ENCODE measurements at regions not wholly inside any gene's neighbourhood (a gene's known extent, or its start where the extent isn't known, plus 50 kb on each side); places are given as distances from the start of the nearest gene placed in this dataset.

- BruUV-seq (replicated peaks) = no TSS peak
- Histone ChIP-seq H3K9me3 (replicated peaks; ENCODE audit: control insufficient read depth, insufficient read depth, low read depth, low read length) (no peaks in the 10 kb centered on the region), H3K4me3 (no peak overlapping the region), H3K27ac (ENCODE audit: extremely low read depth, low read depth, low read length) (no peak overlapping the region), H3K36me3 (ENCODE audit: control insufficient read depth, insufficient read depth, low read length) (no peaks in the 10 kb centered on the region), H3K4me2 (ENCODE audit: insufficient read depth, low read length) (no peak overlapping the region), H3K9me1 (ENCODE audit: control insufficient read depth, insufficient read depth, low read length) (no peaks in the 10 kb centered on the region), H4K20me1 (replicated peaks; ENCODE audit: control insufficient read depth, insufficient read depth, low read length) (no peaks in the 10 kb centered on the region), H2AFZ (ENCODE audit: low read depth, low read length) (no peak overlapping the region), H3K9ac (ENCODE audit: insufficient read depth in 1 of 2, low read depth in 2 of 2, low read length in 2 of 2) (no peak overlapping the region), H3K27me3 (ENCODE audit: control insufficient read depth in 2 of 2, insufficient read depth in 2 of 2, low read length in 2 of 2) (peaks cover 0 to 15% of the 10 kb centered on the region in 2 experiments; a peak in 2 of 5 replicates), H3K79me2 (ENCODE audit: control insufficient read depth, insufficient read depth, low read length) (no peaks in the 10 kb centered on the region), H3K4me1 (replicated peaks in 1 of 2; ENCODE audit: control insufficient read depth in 2 of 2, insufficient read depth in 2 of 2, low read length in 2 of 2) (peaks cover 0 to 8% of the 10 kb centered on the region in 2 experiments; a peak in 2 of 5 replicates)
- no peak for ATAC-seq
- no peak for DNase-seq (ENCODE audit: extremely low read depth in 1 of 4, low spot score in 3 of 4)
- 1% methylated on average over 10 of the region's 13 CpGs for WGBS (ENCODE audit: insufficient coverage, low coverage, missing lambda C conversion rate)
- POLR2A ChIA-PET = no interaction called here
- CTCF ChIA-PET (ENCODE audit: low intra/inter-chr PET ratio) = interaction anchor here (4.5 kb wide), 1 partner anchor 517 kb away, joined by 28 read pairs; no protein-coding TSS in a partner anchor
- FAIRE-seq = no peak
- intact Hi-C loops (cut with micrococcal nuclease) = no loop called here
- TF ChIP-seq PRPF4 (IDR thresholded peaks at IDR 0.05; ENCODE audit: insufficient read depth, low read depth, low read length, poor library complexity, severe bottlenecking) (no peak), HNRNPLL (IDR thresholded peaks at IDR 0.05; ENCODE audit: low read depth, low read length, poor library complexity, severe bottlenecking) (no peak), SUPT5H (IDR thresholded peaks at IDR 0.05) (no peak), MEF2D (tag; conservative IDR thresholded peaks at IDR 0.05; ENCODE audit: low read depth) (no peak)
- in situ Hi-C loops (cut with MboI) = no loop called here
Observed at GRCh38 chr10:123560301-123561140, 105.6 kb upstream of the GPR26 start.

GRCh38 chr10:123561141-123561440 is 105.1 kb upstream of the GPR26 start:
- Histone ChIP-seq H3K9me3 (replicated peaks; ENCODE audit: control insufficient read depth, insufficient read depth, low read depth, low read length) (no peaks in the 10 kb centered on the region), H3K9me1 (ENCODE audit: control insufficient read depth, insufficient read depth, low read length) (no peaks in the 10 kb centered on the region), H3K4me1 (replicated peaks in 1 of 2; ENCODE audit: control insufficient read depth in 2 of 2, insufficient read depth in 2 of 2, low read length in 2 of 2) (peaks cover 0 to 8% of the 10 kb centered on the region in 2 experiments; a peak in 2 of 5 replicates), H3K27me3 (ENCODE audit: control insufficient read depth in 2 of 2, insufficient read depth in 2 of 2, low read length in 2 of 2) (peaks cover 0 to 9% of the 10 kb centered on the region in 2 experiments; a peak in 2 of 5 replicates), H4K20me1 (replicated peaks; ENCODE audit: control insufficient read depth, insufficient read depth, low read length) (no peaks in the 10 kb centered on the region), H3K4me3 (no peak overlapping the region), H3K4me2 (ENCODE audit: insufficient read depth, low read length) (no peak overlapping the region), H3K36me3 (ENCODE audit: control insufficient read depth, insufficient read depth, low read length) (no peaks in the 10 kb centered on the region), H3K79me2 (ENCODE audit: control insufficient read depth, insufficient read depth, low read length) (no peaks in the 10 kb centered on the region), H3K27ac (ENCODE audit: extremely low read depth, low read depth, low read length) (no peak overlapping the region), H3K9ac (ENCODE audit: insufficient read depth in 1 of 2, low read depth in 2 of 2, low read length in 2 of 2) (no peak overlapping the region), H2AFZ (ENCODE audit: low read depth, low read length) (no peak overlapping the region)
- 0% methylated on average over 4 of the region's 4 CpGs for WGBS (ENCODE audit: insufficient coverage, low coverage, missing lambda C conversion rate)
- no peak for TF ChIP-seq SMARCA4 (IDR thresholded peaks at IDR 0.05)
- TF ChIP-seq CBX3 (IDR thresholded peaks at IDR 0.05; ENCODE audit: borderline replicate concordance in 1 of 2, low read length in 2 of 2) = no peak
- TF ChIP-seq TBP (optimal IDR thresholded peaks at IDR 0.05; ENCODE audit: low read depth, low read length) = no peak
- BruUV-seq (replicated peaks) = no TSS peak
- intact Hi-C loops (cut with micrococcal nuclease) (no loop called here), in situ Hi-C loops (cut with MboI) (no loop called here)
- FAIRE-seq = no peak
- ATAC-seq = no peak
- ChIA-PET CTCF (ENCODE audit: low intra/inter-chr PET ratio) (interaction anchor here (4.5 kb wide), 1 partner anchor 517 kb away, joined by 28 read pairs; no protein-coding TSS in a partner anchor), POLR2A (no interaction called here)
- no peak for DNase-seq (ENCODE audit: extremely low read depth in 1 of 4, low spot score in 3 of 4)
